ENCODE measurements at regions not wholly inside any gene's neighbourhood (a gene's known extent, or its start where the extent isn't known, plus 50 kb on each side); places are given as distances from the start of the nearest gene placed in this dataset.
A peak's percentile ranks its signal among the peaks of the same experiment; 100 is the strongest.
"Not testable (repeated sequence)": the region's sequence is repeated elsewhere in the genome, so short reads cannot be mapped to it uniquely, and the experiment has no call there.

DNA sequence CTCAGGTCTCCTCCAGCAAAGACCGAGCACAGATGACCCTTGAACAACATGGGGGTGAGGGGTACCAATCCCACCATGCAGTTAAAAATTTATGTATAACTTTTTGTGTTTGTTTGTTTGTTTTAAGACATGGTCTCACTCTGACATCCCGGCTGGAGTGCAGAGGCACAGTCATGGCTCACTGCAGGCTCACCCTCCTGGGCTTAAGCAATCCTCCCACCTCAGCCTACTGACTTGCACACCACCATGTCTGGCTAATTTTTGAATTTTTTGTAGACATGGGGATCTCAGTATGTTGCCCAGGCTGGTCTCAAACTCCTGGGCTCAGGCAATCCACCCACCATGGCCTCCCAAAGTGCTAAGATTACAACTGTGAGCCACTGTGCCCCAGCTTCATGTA is 231.0 kb upstream of the PIK3R1 start (continued):
- TF ChIP-seq, protein P1, sequence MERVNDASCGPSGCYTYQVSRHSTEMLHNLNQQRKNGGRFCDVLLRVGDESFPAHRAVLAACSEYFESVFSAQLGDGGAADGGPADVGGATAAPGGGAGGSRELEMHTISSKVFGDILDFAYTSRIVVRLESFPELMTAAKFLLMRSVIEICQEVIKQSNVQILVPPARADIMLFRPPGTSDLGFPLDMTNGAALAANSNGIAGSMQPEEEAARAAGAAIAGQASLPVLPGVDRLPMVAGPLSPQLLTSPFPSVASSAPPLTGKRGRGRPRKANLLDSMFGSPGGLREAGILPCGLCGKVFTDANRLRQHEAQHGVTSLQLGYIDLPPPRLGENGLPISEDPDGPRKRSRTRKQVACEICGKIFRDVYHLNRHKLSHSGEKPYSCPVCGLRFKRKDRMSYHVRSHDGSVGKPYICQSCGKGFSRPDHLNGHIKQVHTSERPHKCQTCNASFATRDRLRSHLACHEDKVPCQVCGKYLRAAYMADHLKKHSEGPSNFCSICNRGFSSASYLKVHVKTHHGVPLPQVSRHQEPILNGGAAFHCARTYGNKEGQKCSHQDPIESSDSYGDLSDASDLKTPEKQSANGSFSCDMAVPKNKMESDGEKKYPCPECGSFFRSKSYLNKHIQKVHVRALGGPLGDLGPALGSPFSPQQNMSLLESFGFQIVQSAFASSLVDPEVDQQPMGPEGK (CRISPR knock-in tag; IDR thresholded peaks at IDR 0.05; ENCODE audit: borderline replicate concordance), result no peak
- TF ChIP-seq SNAI2 (CRISPR knock-in tag; IDR thresholded peaks at IDR 0.05), result no peak

DNA sequence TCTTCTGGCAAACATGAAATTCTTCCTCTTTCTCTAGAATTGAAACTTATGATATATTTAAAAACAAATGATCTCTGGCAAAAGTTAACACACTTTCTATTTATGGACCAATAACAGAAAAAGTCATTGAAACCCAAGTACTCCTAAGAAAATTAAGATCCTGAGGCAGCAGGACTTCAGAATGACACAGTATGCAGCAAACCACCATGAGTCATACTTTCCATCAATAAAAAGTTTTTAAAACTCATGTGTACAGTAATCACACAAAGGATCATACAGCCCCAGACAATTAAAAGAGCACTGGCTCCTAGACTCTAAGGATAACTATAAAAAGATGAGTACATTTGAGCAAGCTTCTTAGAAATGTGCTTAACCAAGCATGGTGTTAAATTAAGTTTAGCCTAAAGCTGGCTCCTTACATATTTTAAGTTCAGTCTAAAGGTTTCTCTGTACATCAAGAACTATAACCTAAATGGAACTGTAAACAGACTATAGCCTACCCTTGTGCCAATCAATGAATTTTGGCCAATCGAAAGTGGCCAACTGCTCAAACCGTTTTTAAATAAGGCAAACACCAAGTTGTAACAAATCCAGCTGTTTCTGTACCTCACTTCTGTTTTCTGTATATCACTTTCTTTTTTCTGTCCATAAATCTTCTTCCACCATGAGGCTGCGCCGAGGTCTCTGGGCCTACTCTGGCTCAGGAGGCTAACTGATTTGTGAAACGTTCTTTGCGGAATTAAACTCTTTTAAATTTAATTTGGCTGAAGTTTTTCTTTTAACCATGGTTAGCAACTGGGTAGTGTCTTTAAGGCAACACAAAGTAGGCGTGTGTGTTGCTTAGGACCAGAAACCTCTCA is 232.1 kb upstream of the PIK3R1 start:
- TF ChIP-seq, protein P2, sequence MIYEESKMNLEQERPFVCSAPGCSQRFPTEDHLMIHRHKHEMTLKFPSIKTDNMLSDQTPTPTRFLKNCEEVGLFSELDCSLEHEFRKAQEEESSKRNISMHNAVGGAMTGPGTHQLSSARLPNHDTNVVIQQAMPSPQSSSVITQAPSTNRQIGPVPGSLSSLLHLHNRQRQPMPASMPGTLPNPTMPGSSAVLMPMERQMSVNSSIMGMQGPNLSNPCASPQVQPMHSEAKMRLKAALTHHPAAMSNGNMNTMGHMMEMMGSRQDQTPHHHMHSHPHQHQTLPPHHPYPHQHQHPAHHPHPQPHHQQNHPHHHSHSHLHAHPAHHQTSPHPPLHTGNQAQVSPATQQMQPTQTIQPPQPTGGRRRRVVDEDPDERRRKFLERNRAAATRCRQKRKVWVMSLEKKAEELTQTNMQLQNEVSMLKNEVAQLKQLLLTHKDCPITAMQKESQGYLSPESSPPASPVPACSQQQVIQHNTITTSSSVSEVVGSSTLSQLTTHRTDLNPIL (CRISPR knock-in tag; IDR thresholded peaks at IDR 0.05; ENCODE audit: low read depth), result no peak
- 0 out of 2 replicates have a peak, but pooled peaks have one; percentile 31 for TF ChIP-seq TOX (CRISPR knock-in tag; IDR thresholded peaks at IDR 0.05; ENCODE audit: borderline replicate concordance)
- ATAC-seq, result peak; percentile 94

DNA sequence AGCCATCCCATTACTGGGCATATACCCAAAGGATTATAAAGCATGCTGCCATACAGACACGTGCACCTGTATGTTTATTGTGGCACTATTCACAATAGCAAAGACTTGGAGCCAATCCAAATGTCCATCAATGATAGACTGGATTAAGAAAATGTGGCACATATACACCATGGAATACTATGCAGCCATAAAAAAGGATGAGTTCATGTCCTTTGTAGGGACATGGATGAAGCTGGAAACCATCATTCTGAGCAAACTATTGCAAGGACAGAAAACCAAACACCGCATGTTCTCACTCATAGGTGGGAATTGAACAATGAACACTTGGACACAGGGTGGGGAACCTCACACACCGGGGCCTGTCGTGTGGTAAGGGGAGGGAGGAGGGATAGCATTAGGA is 233.4 kb upstream of the PIK3R1 start:
- not testable (repeated sequence) for ATAC-seq

DNA sequence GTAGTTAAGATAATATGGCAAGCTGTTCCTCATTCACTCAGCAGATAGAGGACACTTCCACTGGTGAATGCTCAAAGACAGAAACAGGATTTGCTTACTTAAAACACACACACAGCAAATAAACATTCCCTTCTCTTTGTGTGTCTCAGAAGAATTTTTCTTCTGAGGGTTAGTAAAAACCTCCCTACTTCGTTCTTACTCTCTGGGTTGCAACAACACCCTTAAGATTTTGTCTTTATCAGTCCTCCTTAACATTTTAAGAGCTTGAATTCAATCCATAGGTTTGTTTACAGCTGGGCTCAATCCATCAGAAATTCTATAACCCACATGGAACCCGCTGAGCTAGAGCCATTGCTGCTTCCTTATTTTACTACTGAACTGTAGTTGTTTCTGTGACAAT is 237.4 kb upstream of the PIK3R1 start:
- no peak for TF ChIP-seq ZNF70 (CRISPR knock-in tag; IDR thresholded peaks at IDR 0.05)
- no peak for TF ChIP-seq ZC3H10 (CRISPR knock-in tag; IDR thresholded peaks at IDR 0.05)
- TF ChIP-seq, protein P1 (CRISPR knock-in tag; IDR thresholded peaks at IDR 0.05; ENCODE audit: borderline replicate concordance), result no peak
- TF ChIP-seq, protein P3, sequence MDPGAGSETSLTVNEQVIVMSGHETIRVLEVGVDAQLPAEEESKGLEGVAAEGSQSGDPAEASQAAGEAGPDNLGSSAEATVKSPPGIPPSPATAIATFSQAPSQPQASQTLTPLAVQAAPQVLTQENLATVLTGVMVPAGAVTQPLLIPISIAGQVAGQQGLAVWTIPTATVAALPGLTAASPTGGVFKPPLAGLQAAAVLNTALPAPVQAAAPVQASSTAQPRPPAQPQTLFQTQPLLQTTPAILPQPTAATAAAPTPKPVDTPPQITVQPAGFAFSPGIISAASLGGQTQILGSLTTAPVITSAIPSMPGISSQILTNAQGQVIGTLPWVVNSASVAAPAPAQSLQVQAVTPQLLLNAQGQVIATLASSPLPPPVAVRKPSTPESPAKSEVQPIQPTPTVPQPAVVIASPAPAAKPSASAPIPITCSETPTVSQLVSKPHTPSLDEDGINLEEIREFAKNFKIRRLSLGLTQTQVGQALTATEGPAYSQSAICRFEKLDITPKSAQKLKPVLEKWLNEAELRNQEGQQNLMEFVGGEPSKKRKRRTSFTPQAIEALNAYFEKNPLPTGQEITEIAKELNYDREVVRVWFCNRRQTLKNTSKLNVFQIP (CRISPR knock-in tag; IDR thresholded peaks at IDR 0.05; ENCODE audit: borderline replicate concordance, low read depth), result no peak
- TF ChIP-seq, protein P4, sequence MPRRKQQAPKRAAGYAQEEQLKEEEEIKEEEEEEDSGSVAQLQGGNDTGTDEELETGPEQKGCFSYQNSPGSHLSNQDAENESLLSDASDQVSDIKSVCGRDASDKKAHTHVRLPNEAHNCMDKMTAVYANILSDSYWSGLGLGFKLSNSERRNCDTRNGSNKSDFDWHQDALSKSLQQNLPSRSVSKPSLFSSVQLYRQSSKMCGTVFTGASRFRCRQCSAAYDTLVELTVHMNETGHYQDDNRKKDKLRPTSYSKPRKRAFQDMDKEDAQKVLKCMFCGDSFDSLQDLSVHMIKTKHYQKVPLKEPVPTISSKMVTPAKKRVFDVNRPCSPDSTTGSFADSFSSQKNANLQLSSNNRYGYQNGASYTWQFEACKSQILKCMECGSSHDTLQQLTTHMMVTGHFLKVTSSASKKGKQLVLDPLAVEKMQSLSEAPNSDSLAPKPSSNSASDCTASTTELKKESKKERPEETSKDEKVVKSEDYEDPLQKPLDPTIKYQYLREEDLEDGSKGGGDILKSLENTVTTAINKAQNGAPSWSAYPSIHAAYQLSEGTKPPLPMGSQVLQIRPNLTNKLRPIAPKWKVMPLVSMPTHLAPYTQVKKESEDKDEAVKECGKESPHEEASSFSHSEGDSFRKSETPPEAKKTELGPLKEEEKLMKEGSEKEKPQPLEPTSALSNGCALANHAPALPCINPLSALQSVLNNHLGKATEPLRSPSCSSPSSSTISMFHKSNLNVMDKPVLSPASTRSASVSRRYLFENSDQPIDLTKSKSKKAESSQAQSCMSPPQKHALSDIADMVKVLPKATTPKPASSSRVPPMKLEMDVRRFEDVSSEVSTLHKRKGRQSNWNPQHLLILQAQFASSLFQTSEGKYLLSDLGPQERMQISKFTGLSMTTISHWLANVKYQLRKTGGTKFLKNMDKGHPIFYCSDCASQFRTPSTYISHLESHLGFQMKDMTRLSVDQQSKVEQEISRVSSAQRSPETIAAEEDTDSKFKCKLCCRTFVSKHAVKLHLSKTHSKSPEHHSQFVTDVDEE (CRISPR knock-in tag; IDR thresholded peaks at IDR 0.05), result no peak
- TF ChIP-seq SNAI2 (CRISPR knock-in tag; IDR thresholded peaks at IDR 0.05), result no peak
- no peak for TF ChIP-seq ZFP3 (CRISPR knock-in tag; IDR thresholded peaks at IDR 0.05)
- no peak for TF ChIP-seq ISL1 (CRISPR knock-in tag; IDR thresholded peaks at IDR 0.05)
- TF ChIP-seq OSR1 (CRISPR knock-in tag; IDR thresholded peaks at IDR 0.05), result no peak
- TF ChIP-seq ZNF565 (CRISPR knock-in tag; conservative IDR thresholded peaks at IDR 0.05; ENCODE audit: low read depth), result no peak
- no peak for TF ChIP-seq CSDC2 (CRISPR knock-in tag; IDR thresholded peaks at IDR 0.05)
- TF ChIP-seq TCF4 (CRISPR knock-in tag; IDR thresholded peaks at IDR 0.05; ENCODE audit: borderline replicate concordance), result no peak
- TF ChIP-seq GLIS3 (CRISPR knock-in tag; IDR thresholded peaks at IDR 0.05), result no peak
- no peak for TF ChIP-seq ZNF8 (CRISPR knock-in tag; IDR thresholded peaks at IDR 0.05)
- no peak for ATAC-seq

All from SK-N-SH treated with all-trans-retinoic acid at 6 μM for 48 hours (cell line).